ENCODE measurements at regions not wholly inside any gene's neighbourhood (a gene's known extent, or its start where the extent isn't known, plus 50 kb on each side); places are given as distances from the start of the nearest gene placed in this dataset.

GRCh38 chr2:19833978-19834377 is 67.8 kb downstream of the TTC32 start:
- TF ChIP-seq POLR2A (IDR thresholded peaks at IDR 0.05; ENCODE audit: extremely low read depth, insufficient read length) (no peak), CTCF (IDR thresholded peaks at IDR 0.05; ENCODE audit: low read depth, low read length) (no peak)
